GM21576 (cell line): ENCODE measurements at regions not wholly inside any gene's neighbourhood (a gene's known extent, or its start where the extent isn't known, plus 50 kb on each side); places are given as distances from the start of the nearest gene placed in this dataset.

ENCODE experiments used
- ATAC-seq: cut with Tn5 transposase; IDR thresholded peaks from one replicate; pipeline ENCODE4 v1.9.1; 2021; ENCODE audit warnings: mild to moderate bottlenecking, moderate library complexity; ENCODE audit not compliant: unreplicated experiment

GRCh38 chrX:125778261-125778660, 387.8 kb downstream of the DCAF12L2 start:
- ATAC-seq, result no peak

- ATAC-seq, result no peak
Observed at GRCh38 chrX:125782184-125782583, 383.9 kb downstream of the DCAF12L2 start.

GRCh38 chrX:125786316-125786715, 379.8 kb downstream of the DCAF12L2 start:
- ATAC-seq, result no peak

GRCh38 chrX:125791787-125792186, 374.3 kb downstream of the DCAF12L2 start:
- ATAC-seq, result no peak

GRCh38 chrX:125810856-125811255, 355.2 kb downstream of the DCAF12L2 start:
- no peak for ATAC-seq

- ATAC-seq, result no peak
Observed at GRCh38 chrX:125826080-125826479, 340.0 kb downstream of the DCAF12L2 start.

GRCh38 chrX:125826774-125827451, 339.2 kb downstream of the DCAF12L2 start:
- ATAC-seq, result no peak

GRCh38 chrX:125846271-125846670, 319.8 kb downstream of the DCAF12L2 start:
- no peak for ATAC-seq

GRCh38 chrX:125850693-125851092, 315.4 kb downstream of the DCAF12L2 start:
- ATAC-seq, result no peak

- no peak for ATAC-seq
Observed at GRCh38 chrX:125883169-125883568, 282.9 kb downstream of the DCAF12L2 start.

- no peak for ATAC-seq
Observed at GRCh38 chrX:125894947-125895346, 271.1 kb downstream of the DCAF12L2 start.

- no peak for ATAC-seq
Observed at GRCh38 chrX:125895518-125895917, 270.6 kb downstream of the DCAF12L2 start.

GRCh38 chrX:125926295-125926694, 239.8 kb downstream of the DCAF12L2 start:
- no peak for ATAC-seq

- no peak for ATAC-seq
Observed at GRCh38 chrX:125940985-125941384, 225.1 kb downstream of the DCAF12L2 start.

- no peak for ATAC-seq
Observed at GRCh38 chrX:125947501-125947900, 218.6 kb downstream of the DCAF12L2 start.

GRCh38 chrX:125952973-125953372, 213.1 kb downstream of the DCAF12L2 start:
- ATAC-seq, result no peak

- no peak for ATAC-seq
Observed at GRCh38 chrX:125953814-125954213, 212.3 kb downstream of the DCAF12L2 start.

- ATAC-seq, result no peak
Observed at GRCh38 chrX:125954236-125954635, 211.9 kb downstream of the DCAF12L2 start.

- ATAC-seq, result no peak
Observed at GRCh38 chrX:125977851-125978250, 188.2 kb downstream of the DCAF12L2 start.

- ATAC-seq, result no peak
Observed at GRCh38 chrX:125998432-125998831, 167.7 kb downstream of the DCAF12L2 start.

- ATAC-seq, result no peak
Observed at GRCh38 chrX:126027229-126027628, 138.9 kb downstream of the DCAF12L2 start.

- no peak for ATAC-seq
Observed at GRCh38 chrX:126030021-126030420, 136.1 kb downstream of the DCAF12L2 start.

GRCh38 chrX:126063984-126064383, 102.1 kb downstream of the DCAF12L2 start:
- no peak for ATAC-seq
